AG04449 (cell line): ENCODE measurements at regions not wholly inside any gene's neighbourhood (a gene's known extent, or its start where the extent isn't known, plus 50 kb on each side); places are given as distances from the start of the nearest gene placed in this dataset.

Experiments used
- CTCF ChIA-PET: fragments of 350-600 bp; formaldehyde crosslinking; extraction: SDS; loops from one replicate; lab custom pipeline; 2021; ENCODE audit warnings: antibody characterized with exemption; lab: Yijun Ruan, JAX
- POLR2A ChIA-PET: fragments of 400-600, 350-600 bp; formaldehyde crosslinking; extraction: SDS; loops from one replicate; lab custom pipeline; 2020; ENCODE audit warnings: antibody characterized with exemption, inconsistent platforms; lab: Yijun Ruan, JAX
- DNase-seq: peaks from one replicate; pipeline ENCODE4 v3.0.0-alpha.2; 2010; ENCODE audit warnings: low read depth, low spot score
- H3K4me3 ChIP-seq: 2 replicates; pipeline ENCODE4 v1.5.1; 2011; ENCODE audit warnings: low read depth, mild to moderate bottlenecking, control low read depth, low read length
- CTCF ChIP-seq: IDR thresholded peaks from one replicate; pipeline ENCODE4 v1.5.1; 2011; ENCODE audit warnings: mild to moderate bottlenecking, moderate library complexity, low read length, control low read depth, inconsistent platforms; ENCODE audit not compliant: insufficient read depth; ENCODE audit errors: missing control alignments

GRCh38 chr2:84181927-84182326 lies 277.2 kb downstream of the SUCLG1 start:
- no peak for DNase-seq
- TF ChIP-seq CTCF: no peak
- POLR2A ChIA-PET: no interaction called here
- CTCF ChIA-PET: no interaction called here
- no peak overlapping the region for H3K4me3 ChIP-seq

GRCh38 chr2:84177733-84178132 lies 281.3 kb downstream of the SUCLG1 start:
- TF ChIP-seq CTCF: no peak

GRCh38 chr2:84175970-84176369 lies 283.1 kb downstream of the SUCLG1 start:
- no peak for DNase-seq
- ChIA-PET CTCF (no interaction called here), POLR2A (no interaction called here)
- TF ChIP-seq CTCF: no peak
- no peak overlapping the region for H3K4me3 ChIP-seq

More at GRCh38 chr2:84177733-84178132, 281.3 kb downstream of the SUCLG1 start:
- no peak for DNase-seq
- ChIA-PET CTCF (no interaction called here), POLR2A (no interaction called here)
- H3K4me3 ChIP-seq: no peak overlapping the region

DNA sequence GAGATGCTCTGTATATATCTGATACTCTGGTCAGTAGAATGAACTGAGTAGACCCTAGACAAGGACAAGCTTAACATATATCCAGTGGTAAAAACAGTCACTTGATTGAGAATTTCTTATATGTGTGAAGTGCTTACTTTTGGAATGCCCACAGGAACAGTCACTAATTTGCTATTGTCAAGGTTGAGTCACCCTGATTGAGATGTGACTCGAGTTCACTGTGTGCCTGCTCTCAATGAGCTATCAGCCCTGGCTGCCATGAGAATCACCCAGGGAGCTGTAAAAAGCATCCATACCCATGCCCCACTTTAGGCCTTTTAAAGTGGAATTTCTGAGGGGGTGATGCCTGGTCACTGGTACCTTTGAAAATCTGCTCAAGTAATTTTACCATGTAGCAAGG lies 283.7 kb downstream of the SUCLG1 start:
- no peak for TF ChIP-seq CTCF
- no peak for DNase-seq
- ChIA-PET CTCF (no interaction called here), POLR2A (no interaction called here)
- H3K4me3 ChIP-seq: no peak overlapping the region

DNA sequence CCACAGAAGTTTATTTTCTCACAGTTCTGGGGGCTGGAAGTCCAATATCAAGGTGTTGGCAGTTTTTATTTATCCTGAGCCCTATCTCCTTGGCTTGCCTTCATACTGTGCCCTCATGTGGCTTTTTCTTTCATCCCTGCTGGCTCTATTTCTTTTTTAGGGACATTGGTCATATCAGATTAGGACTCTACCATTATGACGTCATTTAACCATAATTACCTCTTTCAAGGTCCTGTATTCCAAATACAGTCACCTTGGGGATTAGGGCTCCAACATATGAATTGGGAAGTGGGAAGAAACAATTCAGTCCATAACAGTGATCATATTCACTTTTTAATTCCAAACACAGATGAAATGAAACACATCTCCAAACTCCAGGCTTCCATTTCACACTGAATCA lies 286.0 kb downstream of the SUCLG1 start:
- no peak for TF ChIP-seq CTCF
- ChIA-PET POLR2A (no interaction called here), CTCF (no interaction called here)
- DNase-seq: no peak
- no peak overlapping the region for H3K4me3 ChIP-seq

DNA sequence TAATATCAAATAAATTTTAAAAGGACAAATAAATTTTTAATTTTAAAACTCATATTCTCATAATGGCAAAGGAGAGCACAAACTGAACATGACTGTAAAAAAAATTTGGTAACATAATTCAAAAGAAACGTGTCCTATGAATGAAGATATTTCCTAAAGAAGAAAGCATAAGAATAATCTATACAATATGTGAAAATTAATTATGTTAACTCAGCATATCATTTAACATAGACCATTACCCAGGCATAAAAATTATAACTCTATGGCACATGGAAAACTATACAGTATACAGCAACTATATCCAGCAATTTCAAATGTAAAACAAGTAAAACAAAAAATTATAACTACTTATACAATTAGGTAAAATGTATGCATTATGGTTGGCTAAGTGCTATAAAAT lies 288.1 kb downstream of the SUCLG1 start:
- ChIA-PET CTCF (no interaction called here), POLR2A (no interaction called here)
- DNase-seq: no peak
- H3K4me3 ChIP-seq: no peak overlapping the region
- no peak for TF ChIP-seq CTCF
